ENCODE measurements at regions not wholly inside any gene's neighbourhood (a gene's known extent, or its start where the extent isn't known, plus 50 kb on each side); places are given as distances from the start of the nearest gene placed in this dataset.

DNA sequence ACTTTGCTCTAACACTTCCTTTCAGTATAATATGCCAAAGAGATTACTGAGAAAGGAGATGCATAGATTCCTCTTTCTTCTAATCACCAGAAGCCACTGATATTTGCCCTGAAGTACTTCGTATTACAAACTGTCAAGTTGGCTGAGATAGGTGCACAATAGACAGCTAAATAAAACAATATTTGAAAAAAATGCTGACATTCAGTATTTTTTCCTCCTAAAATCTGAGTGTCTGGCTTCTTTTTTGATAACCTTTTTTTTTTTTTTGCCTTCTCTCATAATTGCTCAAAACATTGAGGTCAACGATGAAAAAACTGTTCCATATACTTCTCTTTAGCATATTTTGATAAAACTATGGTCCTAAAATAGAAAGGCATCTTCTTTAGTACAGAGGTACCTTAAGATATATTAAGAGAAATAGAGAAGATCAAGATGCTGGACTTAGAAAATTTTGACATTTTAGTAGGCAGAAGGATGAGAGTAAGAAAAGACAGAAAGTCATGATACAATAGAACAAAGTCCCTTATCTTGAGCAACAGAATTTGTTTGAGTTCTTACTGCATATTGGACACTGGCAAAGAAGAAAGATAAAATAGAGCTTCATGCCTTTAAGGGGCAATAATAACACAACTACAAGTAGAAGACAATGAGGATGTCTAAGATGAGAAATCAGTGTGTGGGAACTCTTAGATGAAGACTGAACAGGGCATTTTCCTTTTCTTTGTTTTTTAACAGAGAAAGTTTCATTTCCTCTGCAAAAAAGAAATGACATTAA is 220.7 kb downstream of the PTH2R start:
- no peak for DNase-seq (ENCODE audit: low read depth, low spot score)
- in situ Hi-C loops (cut with HindIII; ENCODE audit: low sequenced_read_pairs) = no loop called here
- TF ChIP-seq, protein P1, sequence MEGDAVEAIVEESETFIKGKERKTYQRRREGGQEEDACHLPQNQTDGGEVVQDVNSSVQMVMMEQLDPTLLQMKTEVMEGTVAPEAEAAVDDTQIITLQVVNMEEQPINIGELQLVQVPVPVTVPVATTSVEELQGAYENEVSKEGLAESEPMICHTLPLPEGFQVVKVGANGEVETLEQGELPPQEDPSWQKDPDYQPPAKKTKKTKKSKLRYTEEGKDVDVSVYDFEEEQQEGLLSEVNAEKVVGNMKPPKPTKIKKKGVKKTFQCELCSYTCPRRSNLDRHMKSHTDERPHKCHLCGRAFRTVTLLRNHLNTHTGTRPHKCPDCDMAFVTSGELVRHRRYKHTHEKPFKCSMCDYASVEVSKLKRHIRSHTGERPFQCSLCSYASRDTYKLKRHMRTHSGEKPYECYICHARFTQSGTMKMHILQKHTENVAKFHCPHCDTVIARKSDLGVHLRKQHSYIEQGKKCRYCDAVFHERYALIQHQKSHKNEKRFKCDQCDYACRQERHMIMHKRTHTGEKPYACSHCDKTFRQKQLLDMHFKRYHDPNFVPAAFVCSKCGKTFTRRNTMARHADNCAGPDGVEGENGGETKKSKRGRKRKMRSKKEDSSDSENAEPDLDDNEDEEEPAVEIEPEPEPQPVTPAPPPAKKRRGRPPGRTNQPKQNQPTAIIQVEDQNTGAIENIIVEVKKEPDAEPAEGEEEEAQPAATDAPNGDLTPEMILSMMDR (IDR thresholded peaks at IDR 0.05; ENCODE audit: low read depth, low read length) = no peak
- no peak overlapping the region for H3K4me3 ChIP-seq (ENCODE audit: low read depth, low read length)

DNA sequence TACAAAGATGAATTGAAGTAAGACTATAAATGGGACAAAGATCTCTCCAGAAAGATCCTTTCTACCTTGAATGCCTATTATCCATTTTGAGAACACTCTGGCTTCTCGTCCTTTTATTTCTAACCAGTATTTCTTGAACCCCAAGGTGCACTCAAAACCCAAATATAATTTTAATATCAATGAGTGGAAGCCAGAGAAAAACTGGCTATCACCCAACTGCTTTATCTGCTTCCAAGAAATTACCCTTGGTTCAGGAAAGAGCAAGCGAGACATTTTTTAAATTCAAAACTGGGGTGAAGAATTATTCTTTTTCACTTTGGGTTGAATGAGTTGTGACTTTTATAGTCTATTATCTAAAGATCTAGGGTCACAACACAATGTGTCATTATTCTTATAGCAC is 221.3 kb downstream of the PTH2R start:
- in situ Hi-C loops (cut with HindIII; ENCODE audit: low sequenced_read_pairs) = no loop called here
- TF ChIP-seq, protein P1 (IDR thresholded peaks at IDR 0.05; ENCODE audit: low read depth, low read length) = no peak
- H3K4me3 ChIP-seq (ENCODE audit: low read depth, low read length) = no peak overlapping the region
- DNase-seq (ENCODE audit: low read depth, low spot score) = no peak

DNA sequence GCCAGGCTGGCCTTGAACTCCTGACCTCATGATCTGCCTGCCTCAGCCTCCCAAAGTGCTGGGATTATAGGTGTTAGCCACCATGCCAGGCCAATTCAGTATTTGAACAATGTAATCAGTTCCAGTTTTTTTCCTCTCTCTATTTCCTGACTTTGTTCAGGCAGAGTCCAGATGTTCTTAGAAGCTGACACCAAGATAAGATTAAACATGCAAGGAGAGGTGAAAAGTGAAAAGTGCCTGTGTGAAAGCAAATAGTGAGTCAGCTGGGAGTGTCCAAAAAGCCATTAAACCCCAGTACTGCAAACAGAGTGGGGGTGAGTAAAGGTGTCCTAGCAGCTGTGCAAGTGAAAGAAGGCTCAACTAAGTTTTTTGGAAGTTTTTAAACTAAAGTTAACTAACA is 231.5 kb downstream of the PTH2R start:
- no peak for DNase-seq (ENCODE audit: low read depth, low spot score)
- TF ChIP-seq, protein P1 (IDR thresholded peaks at IDR 0.05; ENCODE audit: low read depth, low read length) = no peak
- no peak overlapping the region for H3K4me3 ChIP-seq (ENCODE audit: low read depth, low read length)
- in situ Hi-C loops (cut with HindIII; ENCODE audit: low sequenced_read_pairs) = no loop called here

DNA sequence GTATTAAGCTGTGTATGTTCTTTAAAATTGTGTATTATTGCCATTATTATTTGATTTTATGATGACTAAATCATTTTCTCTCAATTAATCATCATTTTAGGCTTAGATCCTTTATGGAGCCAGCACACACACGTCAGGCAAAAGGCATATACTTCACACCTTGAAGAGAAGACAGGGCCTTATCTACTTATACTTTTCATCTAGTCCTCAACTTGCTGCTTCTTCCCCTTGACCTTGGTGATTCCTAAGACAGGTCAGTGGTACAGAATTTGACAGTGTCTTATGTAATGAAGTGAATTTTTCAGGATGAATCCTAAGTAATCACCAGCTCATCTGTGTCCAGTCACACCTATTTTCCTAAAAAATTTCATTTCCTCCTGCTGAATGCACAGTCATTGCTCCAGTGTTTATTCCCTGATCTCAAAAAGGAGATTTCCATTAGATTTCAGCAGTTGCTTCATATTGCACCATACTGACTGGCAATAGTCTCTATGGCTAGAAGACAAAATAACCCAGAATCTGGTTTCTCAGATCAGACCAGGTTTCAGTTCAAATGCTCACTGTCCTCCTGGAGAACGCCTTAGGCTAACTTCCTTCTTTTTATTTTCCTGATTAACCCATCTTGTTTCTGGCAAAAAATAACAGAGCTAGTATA is 235.7 kb downstream of the PTH2R start:
- TF ChIP-seq, protein P1 (IDR thresholded peaks at IDR 0.05; ENCODE audit: low read depth, low read length) = no peak
- no peak overlapping the region for H3K4me3 ChIP-seq (ENCODE audit: low read depth, low read length)
- DNase-seq (ENCODE audit: low read depth, low spot score) = no peak
- in situ Hi-C loops (cut with HindIII; ENCODE audit: low sequenced_read_pairs) = no loop called here

DNA sequence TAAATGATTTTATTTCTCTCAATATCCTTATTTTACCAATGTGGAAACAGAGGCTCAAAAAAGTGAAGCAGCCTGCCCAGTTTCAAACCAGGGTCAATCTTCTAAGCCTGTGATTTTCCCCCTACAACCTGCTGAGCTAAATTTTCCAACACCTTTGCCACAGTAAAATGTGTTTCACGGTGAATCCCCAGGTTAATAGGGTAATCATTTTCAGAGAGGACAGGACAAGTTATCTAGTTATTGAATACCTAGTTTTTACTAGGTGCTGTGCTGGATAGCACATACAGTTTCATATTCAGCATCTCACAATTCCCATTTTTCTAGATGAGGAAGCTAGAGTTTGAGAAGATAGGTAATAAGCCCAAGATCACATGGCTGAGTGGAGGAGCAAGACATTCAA is 236.6 kb downstream of the PTH2R start:
- in situ Hi-C loops (cut with HindIII; ENCODE audit: low sequenced_read_pairs) = no loop called here
- no peak overlapping the region for H3K4me3 ChIP-seq (ENCODE audit: low read depth, low read length)
- DNase-seq (ENCODE audit: low read depth, low spot score) = no peak
- TF ChIP-seq, protein P1 (IDR thresholded peaks at IDR 0.05; ENCODE audit: low read depth, low read length) = no peak

DNA sequence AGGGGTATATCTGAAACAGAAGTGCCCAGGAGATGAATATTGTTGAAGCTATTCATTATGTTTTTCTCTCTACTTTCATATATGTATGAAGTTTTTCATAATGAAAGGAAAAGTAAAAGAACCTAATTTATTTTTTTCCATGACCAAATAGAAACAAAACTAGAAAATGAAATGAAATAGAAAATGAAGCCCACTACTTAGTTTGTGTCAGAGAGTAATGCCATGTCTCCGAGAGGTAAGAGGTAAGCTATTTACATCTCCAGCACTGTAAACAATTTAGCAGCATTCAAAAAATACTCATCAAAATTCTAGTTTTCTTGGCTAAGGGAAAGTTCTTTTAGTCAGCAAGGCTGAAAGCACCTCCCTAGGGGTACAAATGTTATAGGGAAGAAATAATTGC is 238.6 kb downstream of the PTH2R start:
- no peak for DNase-seq (ENCODE audit: low read depth, low spot score)
- TF ChIP-seq, protein P1 (IDR thresholded peaks at IDR 0.05; ENCODE audit: low read depth, low read length) = no peak
- in situ Hi-C loops (cut with HindIII; ENCODE audit: low sequenced_read_pairs) = no loop called here

More for the DNA sequence above, 238.6 kb downstream of the PTH2R start:
- no peak overlapping the region for H3K4me3 ChIP-seq (ENCODE audit: low read depth, low read length)

Data from astrocyte of the spinal cord (primary cell).